NOMO-1 treated with DMSO at 0.1 percent for 48 hours (cell line): ENCODE measurements at regions not wholly inside any gene's neighbourhood (a gene's known extent, or its start where the extent isn't known, plus 50 kb on each side); places are given as distances from the start of the nearest gene placed in this dataset.
"Not testable (repeated sequence)": the region's sequence is repeated elsewhere in the genome, so short reads cannot be mapped to it uniquely, and the experiment has no call there.

Experiments
- DNase-seq: peaks from one replicate; lab custom pipeline; 2025; ENCODE audit not compliant: unreplicated experiment; lab: John Stamatoyannopoulos, UW

GRCh38 chr12:67758521-67758920 is 110.0 kb downstream of the DYRK2 start:
- no peak for DNase-seq

GRCh38 chr12:67759829-67760228 is 111.3 kb downstream of the DYRK2 start:
- DNase-seq, result no peak

- no peak for DNase-seq
Observed at GRCh38 chr12:67760586-67761275, 112.2 kb downstream of the DYRK2 start.

- DNase-seq, result no peak
Observed at GRCh38 chr12:67761566-67761965, 113.0 kb downstream of the DYRK2 start.

- DNase-seq, result no peak
Observed at GRCh38 chr12:67764055-67764454, 115.5 kb downstream of the DYRK2 start.

- no peak for DNase-seq
Observed at GRCh38 chr12:67764946-67765619, 116.5 kb downstream of the DYRK2 start.

- DNase-seq, result no peak
Observed at GRCh38 chr12:67765776-67766766, 117.5 kb downstream of the DYRK2 start.

- no peak for DNase-seq
Observed at GRCh38 chr12:67772267-67773169, 124.0 kb downstream of the DYRK2 start.

- no peak for DNase-seq
Observed at GRCh38 chr12:67773896-67774295, 125.4 kb downstream of the DYRK2 start.

- DNase-seq, result no peak
Observed at GRCh38 chr12:67774983-67775587, 126.5 kb downstream of the DYRK2 start.

GRCh38 chr12:67780580-67781084 is 132.1 kb downstream of the DYRK2 start:
- DNase-seq, result no peak

- no peak for DNase-seq
Observed at GRCh38 chr12:67782573-67782972, 134.0 kb downstream of the DYRK2 start.

GRCh38 chr12:67783393-67783792 is 134.8 kb downstream of the DYRK2 start:
- peak; percentile 10 for DNase-seq

- DNase-seq, result no peak
Observed at GRCh38 chr12:67784831-67785230, 136.3 kb downstream of the DYRK2 start.

GRCh38 chr12:67786086-67786485 is 137.5 kb downstream of the DYRK2 start:
- no peak for DNase-seq

- no peak for DNase-seq
Observed at GRCh38 chr12:67788118-67788517, 139.6 kb downstream of the DYRK2 start.

GRCh38 chr12:67789266-67789665 is 140.7 kb downstream of the DYRK2 start:
- DNase-seq, result no peak

GRCh38 chr12:67790660-67791059 is 142.1 kb downstream of the DYRK2 start:
- DNase-seq, result no peak

GRCh38 chr12:67791362-67791761 is 142.8 kb downstream of the DYRK2 start:
- not testable (repeated sequence) for DNase-seq

GRCh38 chr12:67792185-67792584 is 143.6 kb downstream of the DYRK2 start:
- DNase-seq, result no peak
